PC-9 (cell line): ENCODE measurements at regions not wholly inside any gene's neighbourhood (a gene's known extent, or its start where the extent isn't known, plus 50 kb on each side); places are given as distances from the start of the nearest gene placed in this dataset.

ENCODE experiments used
- EZH2 ChIP-seq: fragments of 200-600 bp; sonication (generic); IDR thresholded peaks from 2 replicates; pipeline ENCODE4 v1.8.0; 2017; ENCODE audit warnings: antibody characterized with exemption, low read depth
- TF ChIP-seq, protein P1 (sequence below): fragments of 200-600 bp; sonication (generic); conservative IDR thresholded peaks from 2 replicates; pipeline ENCODE4 v1.6.1; 2017; ENCODE audit warnings: mixed run types, antibody characterized with exemption, mild to moderate bottlenecking, moderate library complexity

DNA sequence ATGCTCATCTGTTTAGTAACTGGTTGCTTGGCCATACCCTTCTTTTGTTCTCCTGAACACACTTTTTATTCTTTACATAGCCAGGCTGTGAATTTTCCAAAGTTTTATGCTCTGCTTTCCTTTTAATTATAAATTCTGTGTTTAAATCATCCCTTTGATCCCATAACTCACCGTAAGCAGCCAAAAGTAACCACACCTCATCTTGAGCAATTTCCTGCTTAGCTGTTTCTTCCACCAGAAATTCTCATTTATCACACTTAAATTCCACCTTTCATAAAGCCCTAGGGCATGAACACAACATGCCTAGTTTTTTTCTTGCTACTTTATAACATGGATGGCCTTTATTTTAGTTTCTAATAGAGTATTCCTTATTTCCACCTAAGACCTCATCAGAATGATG is 510.7 kb downstream of the C12orf50 start:
- no peak for TF ChIP-seq EZH2
- TF ChIP-seq, protein P1, sequence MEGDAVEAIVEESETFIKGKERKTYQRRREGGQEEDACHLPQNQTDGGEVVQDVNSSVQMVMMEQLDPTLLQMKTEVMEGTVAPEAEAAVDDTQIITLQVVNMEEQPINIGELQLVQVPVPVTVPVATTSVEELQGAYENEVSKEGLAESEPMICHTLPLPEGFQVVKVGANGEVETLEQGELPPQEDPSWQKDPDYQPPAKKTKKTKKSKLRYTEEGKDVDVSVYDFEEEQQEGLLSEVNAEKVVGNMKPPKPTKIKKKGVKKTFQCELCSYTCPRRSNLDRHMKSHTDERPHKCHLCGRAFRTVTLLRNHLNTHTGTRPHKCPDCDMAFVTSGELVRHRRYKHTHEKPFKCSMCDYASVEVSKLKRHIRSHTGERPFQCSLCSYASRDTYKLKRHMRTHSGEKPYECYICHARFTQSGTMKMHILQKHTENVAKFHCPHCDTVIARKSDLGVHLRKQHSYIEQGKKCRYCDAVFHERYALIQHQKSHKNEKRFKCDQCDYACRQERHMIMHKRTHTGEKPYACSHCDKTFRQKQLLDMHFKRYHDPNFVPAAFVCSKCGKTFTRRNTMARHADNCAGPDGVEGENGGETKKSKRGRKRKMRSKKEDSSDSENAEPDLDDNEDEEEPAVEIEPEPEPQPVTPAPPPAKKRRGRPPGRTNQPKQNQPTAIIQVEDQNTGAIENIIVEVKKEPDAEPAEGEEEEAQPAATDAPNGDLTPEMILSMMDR, result no peak
